A673 (cell line): ENCODE measurements at regions not wholly inside any gene's neighbourhood (a gene's known extent, or its start where the extent isn't known, plus 50 kb on each side); places are given as distances from the start of the nearest gene placed in this dataset.

Experiments used
- BruUV-seq: library from RNA; stranded (reverse); fragments of 400-500 nt; replicated peaks from 2 replicates; lab custom pipeline; 2021; lab: Mats Ljungman, UMichigan
- CTCF ChIA-PET: fragments of 300-600 bp; sonication (Branson Sonifier 250); formaldehyde crosslinking; loops from one replicate; lab custom pipeline; 2022; ENCODE audit warnings: antibody characterized with exemption; lab: Charles Lee
- POLR2A ChIA-PET: fragments of 300-600 bp; sonication (Branson Sonifier 250); formaldehyde crosslinking; loops from one replicate; lab custom pipeline; 2022; ENCODE audit warnings: antibody characterized with exemption; ENCODE audit not compliant: low non-redundant PET; lab: Charles Lee
- DNase-seq: peaks from one replicate; pipeline ENCODE4 v3.0.0-alpha.2; 2015; ENCODE audit warnings: low spot score
- H3K27ac ChIP-seq: fragments of 200-600 bp; sonication (generic); 2 replicates; pipeline ENCODE4 v1.5.1; 2016; ENCODE audit warnings: mixed run types, low read depth, mild to moderate bottlenecking, mixed read lengths, antibody characterized with exemption, low read length; ENCODE audit not compliant: poor library complexity, severe bottlenecking
- H3K27me3 ChIP-seq: fragments of 200-600 bp; sonication (generic); replicated peaks from 2 replicates; pipeline ENCODE4 v1.6.1; 2017; ENCODE audit warnings: mixed run types, low read depth, mild to moderate bottlenecking, mixed read lengths, antibody characterized with exemption, low read length; ENCODE audit not compliant: insufficient read depth, poor library complexity
- H3K36me3 ChIP-seq: fragments of 200-600 bp; sonication (generic); 2 replicates; pipeline ENCODE4 v1.6.1; 2016; ENCODE audit warnings: mixed run types, mild to moderate bottlenecking, mixed read lengths, antibody characterized with exemption, low read length; ENCODE audit not compliant: insufficient read depth, poor library complexity, severe bottlenecking
- H3K4me1 ChIP-seq: fragments of 200-600 bp; sonication (generic); 2 replicates; pipeline ENCODE4 v1.6.1; 2017; ENCODE audit warnings: mixed run types, mild to moderate bottlenecking, mixed read lengths, antibody characterized with exemption, low read length; ENCODE audit not compliant: insufficient read depth, poor library complexity, severe bottlenecking
- H3K4me3 ChIP-seq: fragments of 200-600 bp; sonication (generic); 2 replicates; pipeline ENCODE4 v1.5.1; 2016; ENCODE audit warnings: low read depth, mixed run types, mild to moderate bottlenecking, mixed read lengths, low read length; ENCODE audit not compliant: poor library complexity, severe bottlenecking
- H3K9me3 ChIP-seq: fragments of 200-600 bp; sonication (generic); 2 replicates; pipeline ENCODE4 v1.6.1; 2016; ENCODE audit warnings: mixed run types, low read depth, mild to moderate bottlenecking, mixed read lengths, antibody characterized with exemption, low read length; ENCODE audit not compliant: poor library complexity, severe bottlenecking
- EZH2 ChIP-seq: fragments of 200-600 bp; sonication (generic); IDR thresholded peaks from 2 replicates; pipeline ENCODE4 v1.6.1; 2017; ENCODE audit warnings: borderline replicate concordance, low read depth, mild to moderate bottlenecking, mixed read lengths, antibody characterized with exemption, low read length; ENCODE audit not compliant: poor library complexity, severe bottlenecking
- intact Hi-C: fragments of 100-400 bp; cut with micrococcal nuclease; formaldehyde crosslinking; loops from one replicate; pipeline ENCODE4 v1.10.0; 2022; ENCODE audit not compliant: unreplicated experiment
- TF ChIP-seq, protein P1 (sequence below): fragments of 300-800, 200-600 bp; sonication (generic); conservative IDR thresholded peaks from 2 replicates; pipeline ENCODE4 v1.5.1; 2017; ENCODE audit warnings: low read depth, mild to moderate bottlenecking, antibody characterized with exemption, low read length, moderate library complexity, mixed read lengths

DNA sequence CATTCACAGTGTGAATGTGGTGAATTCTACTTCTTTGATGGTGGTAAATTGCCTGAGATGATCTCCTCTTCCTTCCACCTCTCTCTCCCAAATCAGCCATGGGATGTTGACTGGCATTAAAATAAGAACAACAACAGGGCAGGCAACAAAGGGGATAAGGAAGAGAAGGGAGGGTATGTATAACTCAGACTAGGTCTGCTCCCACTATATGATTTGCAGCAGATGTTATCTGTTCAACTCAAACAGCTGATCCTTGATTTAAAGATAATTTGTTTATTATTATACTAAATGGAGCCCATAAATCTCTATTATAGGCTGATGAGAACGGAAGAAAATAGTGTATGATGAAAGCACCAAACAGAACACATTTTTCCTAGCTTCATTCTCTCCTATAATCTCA, 262.0 kb downstream of the BTBD3 start:
- no peak for DNase-seq
- ChIA-PET CTCF (no interaction called here), POLR2A (no interaction called here)
- Histone ChIP-seq H3K27me3 (no peaks in the 10 kb centered on the region), H3K27ac (no peak overlapping the region), H3K9me3 (no peaks in the 10 kb centered on the region), H3K4me1 (no peaks in the 10 kb centered on the region), H3K4me3 (no peak overlapping the region), H3K36me3 (no peaks in the 10 kb centered on the region)
- no TSS peak for BruUV-seq
- intact Hi-C loops = no loop called here
- TF ChIP-seq, protein P1, sequence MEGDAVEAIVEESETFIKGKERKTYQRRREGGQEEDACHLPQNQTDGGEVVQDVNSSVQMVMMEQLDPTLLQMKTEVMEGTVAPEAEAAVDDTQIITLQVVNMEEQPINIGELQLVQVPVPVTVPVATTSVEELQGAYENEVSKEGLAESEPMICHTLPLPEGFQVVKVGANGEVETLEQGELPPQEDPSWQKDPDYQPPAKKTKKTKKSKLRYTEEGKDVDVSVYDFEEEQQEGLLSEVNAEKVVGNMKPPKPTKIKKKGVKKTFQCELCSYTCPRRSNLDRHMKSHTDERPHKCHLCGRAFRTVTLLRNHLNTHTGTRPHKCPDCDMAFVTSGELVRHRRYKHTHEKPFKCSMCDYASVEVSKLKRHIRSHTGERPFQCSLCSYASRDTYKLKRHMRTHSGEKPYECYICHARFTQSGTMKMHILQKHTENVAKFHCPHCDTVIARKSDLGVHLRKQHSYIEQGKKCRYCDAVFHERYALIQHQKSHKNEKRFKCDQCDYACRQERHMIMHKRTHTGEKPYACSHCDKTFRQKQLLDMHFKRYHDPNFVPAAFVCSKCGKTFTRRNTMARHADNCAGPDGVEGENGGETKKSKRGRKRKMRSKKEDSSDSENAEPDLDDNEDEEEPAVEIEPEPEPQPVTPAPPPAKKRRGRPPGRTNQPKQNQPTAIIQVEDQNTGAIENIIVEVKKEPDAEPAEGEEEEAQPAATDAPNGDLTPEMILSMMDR = no peak

DNA sequence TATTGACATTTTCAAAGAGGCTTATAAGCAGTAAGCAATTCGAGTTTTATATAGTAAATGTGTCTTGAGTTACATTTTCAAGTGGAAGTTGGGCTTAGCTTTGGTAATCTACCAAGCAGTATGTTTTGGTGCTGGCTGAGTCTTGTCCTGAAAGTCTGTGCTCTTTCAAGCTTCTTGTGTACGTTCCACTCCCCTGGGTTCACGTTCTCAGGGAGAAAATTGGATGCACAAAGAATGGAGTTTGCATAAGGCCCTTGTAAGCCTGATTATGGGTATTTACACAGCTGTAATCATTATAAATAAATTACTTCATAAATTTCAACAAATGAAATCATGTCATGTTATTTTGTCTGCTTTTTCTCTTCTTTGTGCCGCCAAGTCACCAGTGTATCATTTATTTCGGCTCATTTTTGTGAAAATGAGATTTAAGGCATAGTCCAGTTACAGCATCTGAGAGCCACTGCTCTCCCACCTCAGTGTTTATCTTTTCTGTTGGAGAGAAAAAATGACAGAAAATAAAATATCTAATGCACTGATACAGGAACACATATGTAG, 262.5 kb downstream of the BTBD3 start:
- intact Hi-C loops = no loop called here
- CTCF ChIA-PET = no interaction called here
- H3K27me3 ChIP-seq = no peaks in the 10 kb centered on the region
- H3K4me1 ChIP-seq = no peaks in the 10 kb centered on the region
- no peaks in the 10 kb centered on the region for H3K36me3 ChIP-seq
- no peaks in the 10 kb centered on the region for H3K9me3 ChIP-seq
- POLR2A ChIA-PET = no interaction called here
- no TSS peak for BruUV-seq
- no peak for TF ChIP-seq EZH2
- TF ChIP-seq, protein P1 = no peak
- H3K27ac ChIP-seq = no peak overlapping the region
- no peak for DNase-seq
- no peak overlapping the region for H3K4me3 ChIP-seq

DNA sequence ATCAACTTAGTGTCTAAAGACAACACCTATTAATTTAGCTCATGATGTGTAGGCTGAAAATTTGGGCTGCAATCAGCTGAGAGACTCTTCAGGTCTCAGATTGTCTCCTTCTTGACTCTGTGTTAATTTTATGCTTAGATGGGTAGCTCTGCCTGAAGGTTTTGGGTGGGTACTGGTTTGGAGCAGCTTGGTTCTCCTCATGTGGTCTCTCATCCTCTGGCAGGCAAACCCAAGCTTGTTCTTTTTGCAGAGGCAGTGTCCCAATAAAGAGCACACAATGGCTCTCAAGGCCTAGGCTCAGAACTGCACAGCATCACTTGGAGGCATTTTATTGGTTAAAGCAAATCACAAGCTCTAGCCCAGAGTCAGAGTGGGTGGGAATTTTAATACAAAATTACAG, 280.6 kb downstream of the BTBD3 start:
- ChIA-PET CTCF (no interaction called here), POLR2A (no interaction called here)
- Histone ChIP-seq H3K4me3 (no peak overlapping the region), H3K27me3 (no peaks in the 10 kb centered on the region), H3K36me3 (no peaks in the 10 kb centered on the region), H3K27ac (no peak overlapping the region), H3K4me1 (no peaks in the 10 kb centered on the region), H3K9me3 (no peaks in the 10 kb centered on the region)
- BruUV-seq = no TSS peak
- TF ChIP-seq, protein P1 = no peak
- no peak for TF ChIP-seq EZH2
- no peak for DNase-seq
- intact Hi-C loops = no loop called here
